DND-41 (cell line): ENCODE measurements at regions not wholly inside any gene's neighbourhood (a gene's known extent, or its start where the extent isn't known, plus 50 kb on each side); places are given as distances from the start of the nearest gene placed in this dataset.

Experiments
- EZH2 ChIP-seq: IDR thresholded peaks from 3 replicates; pipeline ENCODE4 v1.6.1; 2012; ENCODE audit warnings: borderline replicate concordance, low read depth, mild to moderate bottlenecking, moderate library complexity, low read length, inconsistent platforms; ENCODE audit not compliant: severe bottlenecking
- TF ChIP-seq, protein P1 (sequence below): IDR thresholded peaks from 2 replicates; pipeline ENCODE4 v1.5.1; 2012; ENCODE audit warnings: borderline replicate concordance, low read length, moderate library complexity, mild to moderate bottlenecking; ENCODE audit not compliant: poor library complexity, severe bottlenecking; ENCODE audit errors: extremely low read depth

DNA sequence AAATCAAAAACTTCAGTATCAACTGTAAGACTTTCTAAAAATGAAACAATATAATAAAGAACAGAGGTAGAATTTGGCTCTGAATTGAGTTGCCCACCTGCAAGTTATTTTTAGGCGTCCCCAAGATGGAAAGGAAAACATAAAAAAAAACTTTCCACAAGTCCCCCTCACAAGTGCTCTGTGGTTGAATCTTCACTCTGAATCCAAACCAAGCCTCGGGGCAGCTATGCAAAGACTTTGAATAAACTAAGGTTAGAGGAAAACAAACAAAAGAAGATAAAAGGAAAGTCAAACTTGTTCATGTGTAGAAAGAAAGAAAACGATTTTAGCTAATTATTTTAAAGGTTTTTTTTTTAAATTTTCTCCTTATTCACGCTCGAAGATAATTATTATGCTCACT is 372.4 kb upstream of the SLIT2 start:
- TF ChIP-seq, protein P1, sequence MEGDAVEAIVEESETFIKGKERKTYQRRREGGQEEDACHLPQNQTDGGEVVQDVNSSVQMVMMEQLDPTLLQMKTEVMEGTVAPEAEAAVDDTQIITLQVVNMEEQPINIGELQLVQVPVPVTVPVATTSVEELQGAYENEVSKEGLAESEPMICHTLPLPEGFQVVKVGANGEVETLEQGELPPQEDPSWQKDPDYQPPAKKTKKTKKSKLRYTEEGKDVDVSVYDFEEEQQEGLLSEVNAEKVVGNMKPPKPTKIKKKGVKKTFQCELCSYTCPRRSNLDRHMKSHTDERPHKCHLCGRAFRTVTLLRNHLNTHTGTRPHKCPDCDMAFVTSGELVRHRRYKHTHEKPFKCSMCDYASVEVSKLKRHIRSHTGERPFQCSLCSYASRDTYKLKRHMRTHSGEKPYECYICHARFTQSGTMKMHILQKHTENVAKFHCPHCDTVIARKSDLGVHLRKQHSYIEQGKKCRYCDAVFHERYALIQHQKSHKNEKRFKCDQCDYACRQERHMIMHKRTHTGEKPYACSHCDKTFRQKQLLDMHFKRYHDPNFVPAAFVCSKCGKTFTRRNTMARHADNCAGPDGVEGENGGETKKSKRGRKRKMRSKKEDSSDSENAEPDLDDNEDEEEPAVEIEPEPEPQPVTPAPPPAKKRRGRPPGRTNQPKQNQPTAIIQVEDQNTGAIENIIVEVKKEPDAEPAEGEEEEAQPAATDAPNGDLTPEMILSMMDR: no peak
- no peak for TF ChIP-seq EZH2
